Kidney (tissue), 13 donors: ENCODE measurements at regions not wholly inside any gene's neighbourhood (a gene's known extent, or its start where the extent isn't known, plus 50 kb on each side); places are given as distances from the start of the nearest gene placed in this dataset.

Experiments used
- DNase-seq, 5 donors: peaks; one replicate each; pipeline ENCODE4 v3.0.0-alpha.2; 2013 to 2020
- FAIRE-seq: peaks from 2 replicates; lab custom pipeline; 2012; peaks lifted over from hg19 to GRCh38; lab: Jason Lieb, UNC
- H3K27ac ChIP-seq, 2 donors: one replicate each; pipeline ENCODE4 v1.7.0; 2013; ENCODE audit warnings: low read depth in 2 of 2, low read length in 2 of 2, inconsistent platforms in 1 of 2
- H3K27me3 ChIP-seq: one replicate; pipeline ENCODE4 v1.7.1; 2013; ENCODE audit warnings: low read length, inconsistent platforms; ENCODE audit not compliant: control insufficient read depth, insufficient read depth
- H3K36me3 ChIP-seq, 3 donors: one replicate each; pipeline versions ENCODE4 v1.7.0 to v1.7.1; 2013; ENCODE audit warnings: low read length in 3 of 3, control low read depth in 1 of 3, inconsistent platforms in 1 of 3; ENCODE audit not compliant: insufficient read depth in 3 of 3, control insufficient read depth in 2 of 3
- H3K4me1 ChIP-seq, 3 donors: one replicate each; pipeline versions ENCODE4 v1.7.0 to v1.7.1; 2013; ENCODE audit warnings: low read length in 3 of 3, inconsistent platforms in 1 of 3, low read depth in 1 of 3; ENCODE audit not compliant: control insufficient read depth in 2 of 3, insufficient read depth in 2 of 3
- H3K4me3 ChIP-seq, 3 donors: one replicate each; pipeline versions ENCODE4 v1.7.0 to v1.8.1; 2013; ENCODE audit warnings: low read length in 3 of 3, control low read depth in 1 of 3, inconsistent platforms in 1 of 3
- H3K9ac ChIP-seq, 3 donors: one replicate each; pipeline versions ENCODE4 v1.7.0 to v1.7.1; 2013; ENCODE audit warnings: low read length in 3 of 3, control low read depth in 1 of 3, inconsistent platforms in 1 of 3
- H3K9me3 ChIP-seq, 3 donors: one replicate each; pipeline versions ENCODE4 v1.7.0 to v1.7.1; 2013; ENCODE audit warnings: low read length in 3 of 3, control low read depth in 1 of 3, inconsistent platforms in 1 of 3; ENCODE audit not compliant: control insufficient read depth in 2 of 3, insufficient read depth in 1 of 3
- intact Hi-C: fragments of 100-400 bp; cut with DNase I; formaldehyde crosslinking; loops from one replicate; pipeline ENCODE4 v1.11.1; 2022
- TF ChIP-seq, protein P1 (sequence below): IDR thresholded peaks from 3 replicates; pipeline ENCODE4 v1.5.1; 2012; ENCODE audit warnings: mild to moderate bottlenecking, moderate library complexity, borderline replicate concordance; ENCODE audit not compliant: insufficient read depth; ENCODE audit errors: extremely low read depth
- donor health status: control.
- donor health status: control.
- donor health status: control.
- donor health status: control.
- donor health status: control.
- donor health status: DM: yes; HTN: yes; CAD: no.
- donor health status: Normal renal cell carcinoma (clear cell type).

GRCh38 chr16:62927122-62927521, 890.9 kb upstream of the CDH8 start:
- no peaks in the 10 kb centered on the region for H3K36me3 ChIP-seq
- H3K9me3 ChIP-seq = no peaks in the 10 kb centered on the region
- no peak overlapping the region for H3K4me3 ChIP-seq
- DNase-seq (no peak), FAIRE-seq (no peak)
- H3K27me3 ChIP-seq = no peaks in the 10 kb centered on the region
- TF ChIP-seq, protein P1, sequence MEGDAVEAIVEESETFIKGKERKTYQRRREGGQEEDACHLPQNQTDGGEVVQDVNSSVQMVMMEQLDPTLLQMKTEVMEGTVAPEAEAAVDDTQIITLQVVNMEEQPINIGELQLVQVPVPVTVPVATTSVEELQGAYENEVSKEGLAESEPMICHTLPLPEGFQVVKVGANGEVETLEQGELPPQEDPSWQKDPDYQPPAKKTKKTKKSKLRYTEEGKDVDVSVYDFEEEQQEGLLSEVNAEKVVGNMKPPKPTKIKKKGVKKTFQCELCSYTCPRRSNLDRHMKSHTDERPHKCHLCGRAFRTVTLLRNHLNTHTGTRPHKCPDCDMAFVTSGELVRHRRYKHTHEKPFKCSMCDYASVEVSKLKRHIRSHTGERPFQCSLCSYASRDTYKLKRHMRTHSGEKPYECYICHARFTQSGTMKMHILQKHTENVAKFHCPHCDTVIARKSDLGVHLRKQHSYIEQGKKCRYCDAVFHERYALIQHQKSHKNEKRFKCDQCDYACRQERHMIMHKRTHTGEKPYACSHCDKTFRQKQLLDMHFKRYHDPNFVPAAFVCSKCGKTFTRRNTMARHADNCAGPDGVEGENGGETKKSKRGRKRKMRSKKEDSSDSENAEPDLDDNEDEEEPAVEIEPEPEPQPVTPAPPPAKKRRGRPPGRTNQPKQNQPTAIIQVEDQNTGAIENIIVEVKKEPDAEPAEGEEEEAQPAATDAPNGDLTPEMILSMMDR = no peak
- no peak overlapping the region for H3K9ac ChIP-seq
- intact Hi-C loops = no loop called here
- H3K4me1 ChIP-seq = no peaks in the 10 kb centered on the region
- no peak overlapping the region for H3K27ac ChIP-seq

DNA sequence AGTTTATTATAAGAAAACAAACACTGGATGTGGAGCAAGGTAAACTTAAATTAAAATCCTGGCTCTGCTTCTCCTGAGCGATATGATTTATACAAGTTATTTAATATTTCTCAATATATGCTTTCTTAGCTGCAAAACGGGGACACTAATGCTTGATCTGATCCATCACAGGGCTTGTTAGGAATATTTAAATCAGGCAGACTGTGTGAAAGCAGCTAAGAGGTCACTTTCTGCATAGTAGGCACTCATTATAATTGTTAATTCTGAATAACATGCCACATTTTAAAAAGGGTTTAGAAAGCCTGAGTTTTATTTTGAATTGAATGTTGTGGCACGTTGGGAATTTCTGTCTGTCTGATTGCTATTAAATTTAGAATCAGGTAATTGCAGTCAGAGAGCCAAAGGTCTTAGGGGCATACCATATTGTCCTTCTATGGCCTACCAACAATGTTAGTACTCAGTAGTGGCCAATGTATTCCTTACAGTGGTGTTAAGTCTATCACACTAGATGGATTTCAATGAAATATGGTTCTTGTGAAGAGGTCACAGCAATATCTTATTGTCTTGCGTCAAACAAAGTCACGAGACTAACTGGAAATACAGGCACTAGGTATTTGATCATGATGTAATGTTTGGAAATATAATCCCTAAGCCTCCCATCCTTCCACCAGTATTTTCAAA, 890.0 kb upstream of the CDH8 start:
- TF ChIP-seq, protein P1 = no peak
- H3K27ac ChIP-seq = no peak overlapping the region
- H3K4me3 ChIP-seq = no peak overlapping the region
- intact Hi-C loops = no loop called here
- no peak for DNase-seq
- H3K4me1 ChIP-seq = no peaks in the 10 kb centered on the region
- no peaks in the 10 kb centered on the region for H3K36me3 ChIP-seq
- no peaks in the 10 kb centered on the region for H3K27me3 ChIP-seq
- no peaks in the 10 kb centered on the region for H3K9me3 ChIP-seq
- FAIRE-seq = no peak
- H3K9ac ChIP-seq = no peak overlapping the region

- H3K27ac ChIP-seq = no peak overlapping the region
- H3K4me1 ChIP-seq = no peaks in the 10 kb centered on the region
- TF ChIP-seq, protein P1 = no peak
- H3K27me3 ChIP-seq = no peaks in the 10 kb centered on the region
- H3K9me3 ChIP-seq = no peaks in the 10 kb centered on the region
- DNase-seq (no peak), FAIRE-seq (no peak)
- H3K36me3 ChIP-seq = no peaks in the 10 kb centered on the region
- no peak overlapping the region for H3K9ac ChIP-seq
- H3K4me3 ChIP-seq = no peak overlapping the region
- intact Hi-C loops = no loop called here
Measured at GRCh38 chr16:62921904-62922303, 885.7 kb upstream of the CDH8 start.

GRCh38 chr16:62913924-62914323, 877.7 kb upstream of the CDH8 start:
- DNase-seq (no peak), FAIRE-seq (no peak)
- H3K4me1 ChIP-seq = no peaks in the 10 kb centered on the region
- H3K36me3 ChIP-seq = no peaks in the 10 kb centered on the region
- H3K9ac ChIP-seq = no peak overlapping the region
- H3K9me3 ChIP-seq = no peaks in the 10 kb centered on the region
- no peak overlapping the region for H3K27ac ChIP-seq
- TF ChIP-seq, protein P1 = no peak
- H3K27me3 ChIP-seq = no peaks in the 10 kb centered on the region
- H3K4me3 ChIP-seq = no peak overlapping the region
- intact Hi-C loops = no loop called here
